WTC11 (cell line): ENCODE measurements at regions not wholly inside any gene's neighbourhood (a gene's known extent, or its start where the extent isn't known, plus 50 kb on each side); places are given as distances from the start of the nearest gene placed in this dataset.
A peak's percentile ranks its signal among the peaks of the same experiment; 100 is the strongest.

Experiments
- ATAC-seq: fragments of 200-7000 bp; cut with Tn5 transposase; 2 replicates; pipeline ENCODE4 v1.10.0; 2021; ENCODE audit warnings: mild to moderate bottlenecking, moderate library complexity
- CTCF ChIA-PET: fragments of 300-600 bp; sonication (Branson Sonifier 250); formaldehyde crosslinking; loops from one replicate; lab custom pipeline; 2021; ENCODE audit warnings: antibody characterized with exemption; lab: Charles Lee
- POLR2A ChIA-PET: fragments of 350-600 bp; sonication (Branson Sonifier 250); formaldehyde crosslinking; loops from one replicate; lab custom pipeline; 2021; ENCODE audit warnings: antibody characterized with exemption; lab: Charles Lee
- DNase-seq: peaks from one replicate; pipeline ENCODE4 v3.0.0; 2021; ENCODE audit warnings: low spot score
- H3K27ac Mint-ChIP-seq: 2 replicates; pipeline ENCODE4 v1.8.0; 2021; ENCODE audit warnings: mixed read lengths
- H3K27me3 Mint-ChIP-seq: 2 replicates; pipeline ENCODE4 v1.8.0; 2021; ENCODE audit warnings: low read depth, mild to moderate bottlenecking, moderate library complexity, mixed read lengths
- H3K36me3 Mint-ChIP-seq: 2 replicates; pipeline ENCODE4 v1.8.0; 2021; ENCODE audit warnings: mixed read lengths
- H3K4me1 Mint-ChIP-seq: 2 replicates; pipeline ENCODE4 v1.8.0; 2022; ENCODE audit warnings: mixed read lengths
- H3K4me3 Mint-ChIP-seq: 2 replicates; pipeline ENCODE4 v1.8.0; 2021; ENCODE audit warnings: mild to moderate bottlenecking, moderate library complexity, mixed read lengths
- H3K9me3 Mint-ChIP-seq: 2 replicates; pipeline ENCODE4 v1.8.0; 2021; ENCODE audit warnings: mixed read lengths
- NFE2L1 ChIP-seq: sonication (generic); formaldehyde crosslinking; IDR thresholded peaks from 2 replicates; pipeline ENCODE4 v1.8.1; 2023; ENCODE audit warnings: missing genetic modification reagents
- NFYB ChIP-seq: sonication (generic); formaldehyde crosslinking; conservative IDR thresholded peaks from 2 replicates; pipeline ENCODE4 v1.8.0; 2022; ENCODE audit warnings: low read depth, missing genetic modification reagents
- NR1H2 ChIP-seq: sonication (generic); formaldehyde crosslinking; IDR thresholded peaks from 2 replicates; pipeline ENCODE4 v1.9.0; 2021; ENCODE audit warnings: mild to moderate bottlenecking, moderate library complexity, missing genetic modification reagents
- OVOL2 ChIP-seq: fragments of 250-450 bp; sonication (Bioruptor Pico); IDR thresholded peaks from 2 replicates; pipeline ENCODE4 v1.9.0; 2021; ENCODE audit warnings: mild to moderate bottlenecking, borderline replicate concordance
- SP1 ChIP-seq: sonication (generic); formaldehyde crosslinking; conservative IDR thresholded peaks from 2 replicates; pipeline ENCODE4 v1.8.1; 2022; ENCODE audit warnings: missing genetic modification reagents
- TEAD1 ChIP-seq: sonication (generic); formaldehyde crosslinking; IDR thresholded peaks from 2 replicates; pipeline ENCODE4 v1.8.0; 2022; ENCODE audit warnings: mild to moderate bottlenecking, missing genetic modification reagents
- ZNF317 ChIP-seq: sonication (generic); formaldehyde crosslinking; IDR thresholded peaks from 2 replicates; pipeline ENCODE4 v1.8.1; 2023; ENCODE audit warnings: low read depth, mild to moderate bottlenecking, moderate library complexity, missing genetic modification reagents, borderline replicate concordance
- TF ChIP-seq, protein P1 (sequence below): sonication (generic); formaldehyde crosslinking; IDR thresholded peaks from 2 replicates; pipeline ENCODE4 v1.8.1; 2023; ENCODE audit warnings: mild to moderate bottlenecking, missing genetic modification reagents, moderate library complexity
- TF ChIP-seq, protein P2 (sequence below): sonication (generic); formaldehyde crosslinking; IDR thresholded peaks from 2 replicates; pipeline ENCODE4 v1.8.1; 2022; ENCODE audit warnings: missing genetic modification reagents, borderline replicate concordance
- TF ChIP-seq, protein P3 (sequence below): fragments of 250-450 bp; sonication (Bioruptor Pico); IDR thresholded peaks from 2 replicates; pipeline ENCODE4 v1.8.0; 2021; ENCODE audit warnings: mild to moderate bottlenecking
- TF ChIP-seq, protein P4 (sequence below): sonication (generic); formaldehyde crosslinking; conservative IDR thresholded peaks from 2 replicates; pipeline ENCODE4 v1.8.1; 2022; ENCODE audit warnings: mild to moderate bottlenecking, missing genetic modification reagents
- TF ChIP-seq, protein P5 (sequence below): sonication (generic); formaldehyde crosslinking; IDR thresholded peaks from 2 replicates; pipeline ENCODE4 v1.8.1; 2022; ENCODE audit warnings: low read depth, missing genetic modification reagents, borderline replicate concordance
- TF ChIP-seq, protein P6 (sequence below): sonication (generic); formaldehyde crosslinking; IDR thresholded peaks from 2 replicates; pipeline ENCODE4 v1.8.0; 2023; ENCODE audit warnings: missing genetic modification reagents, mild to moderate bottlenecking, borderline replicate concordance
- TF ChIP-seq, protein P7 (sequence below): sonication (generic); formaldehyde crosslinking; IDR thresholded peaks from 2 replicates; pipeline ENCODE4 v1.8.1; 2023; ENCODE audit warnings: mild to moderate bottlenecking, missing genetic modification reagents

DNA sequence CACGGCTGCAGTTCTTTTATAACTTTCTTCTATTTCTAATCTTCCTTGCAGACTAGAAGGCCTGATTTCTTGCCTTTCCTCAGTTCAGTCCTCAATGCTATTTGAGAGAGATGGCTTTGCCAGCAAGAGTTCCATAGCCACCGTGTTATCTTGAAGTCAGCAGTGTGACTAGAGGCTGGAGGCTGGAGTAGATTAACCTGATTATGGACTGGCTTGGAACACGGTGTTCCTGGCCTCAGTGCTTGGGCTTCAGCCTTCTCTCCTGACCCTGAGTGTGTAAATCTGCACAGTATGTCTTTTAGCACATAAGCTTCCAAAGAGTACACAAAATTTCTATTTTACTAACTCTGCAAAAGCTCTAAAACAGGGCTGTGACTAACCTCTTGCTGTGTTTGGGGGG lies 61.4 kb downstream of the CCDC54 start:
- H3K4me3 Mint-ChIP-seq, result no peak overlapping the region
- DNase-seq, result no peak
- peaks cover 5% of the 10 kb centered on the region for H3K27me3 Mint-ChIP-seq
- H3K36me3 Mint-ChIP-seq, result no peaks in the 10 kb centered on the region
- POLR2A ChIA-PET, result no interaction called here
- H3K4me1 Mint-ChIP-seq, result peaks cover 6% of the 10 kb centered on the region
- no peak for TF ChIP-seq NR1H2 (CRISPR knock-in tag)
- TF ChIP-seq, protein P1, sequence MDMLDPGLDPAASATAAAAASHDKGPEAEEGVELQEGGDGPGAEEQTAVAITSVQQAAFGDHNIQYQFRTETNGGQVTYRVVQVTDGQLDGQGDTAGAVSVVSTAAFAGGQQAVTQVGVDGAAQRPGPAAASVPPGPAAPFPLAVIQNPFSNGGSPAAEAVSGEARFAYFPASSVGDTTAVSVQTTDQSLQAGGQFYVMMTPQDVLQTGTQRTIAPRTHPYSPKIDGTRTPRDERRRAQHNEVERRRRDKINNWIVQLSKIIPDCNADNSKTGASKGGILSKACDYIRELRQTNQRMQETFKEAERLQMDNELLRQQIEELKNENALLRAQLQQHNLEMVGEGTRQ (CRISPR knock-in tag), result no peak
- no peak for TF ChIP-seq OVOL2 (CRISPR knock-in tag)
- H3K9me3 Mint-ChIP-seq, result no peaks in the 10 kb centered on the region
- H3K27ac Mint-ChIP-seq, result no peak overlapping the region
- no peak for ATAC-seq
- CTCF ChIA-PET, result interaction anchor here (1.3 kb wide), 1 partner anchor 17 kb away, joined by 3 read pairs; no protein-coding TSS in a partner anchor

DNA sequence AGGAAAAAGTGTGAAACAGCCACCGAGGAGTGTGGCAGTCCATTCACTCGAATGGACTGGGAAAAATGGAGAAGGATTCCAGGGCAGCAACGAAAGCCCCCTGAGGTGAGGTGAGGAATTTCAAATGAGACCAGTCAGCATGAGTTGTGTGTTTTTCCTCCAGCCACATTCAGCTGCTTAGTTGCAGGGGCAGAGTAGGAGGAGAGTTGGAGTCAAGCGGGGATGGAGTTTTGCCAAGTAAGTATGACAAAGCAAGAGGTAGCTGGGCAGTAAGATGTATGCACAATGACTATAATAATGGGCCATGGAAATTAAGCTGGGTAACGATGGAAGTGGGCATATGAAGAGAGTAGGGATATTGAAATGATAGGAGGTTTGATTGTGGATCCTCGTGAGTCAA lies 64.4 kb downstream of the CCDC54 start:
- CTCF ChIA-PET, result interaction anchor here (0.7 to 1.8 kb wide), 3 partner anchors 11 to 20 kb away, joined by 4 to 10 read pairs (median 9); no protein-coding TSS in a partner anchor
- Mint-ChIP-seq H3K27me3 (no peaks in the 10 kb centered on the region), H3K4me1 (peaks cover 6% of the 10 kb centered on the region), H3K36me3 (no peaks in the 10 kb centered on the region), H3K27ac (no peak overlapping the region), H3K9me3 (no peaks in the 10 kb centered on the region), H3K4me3 (no peak overlapping the region)
- ATAC-seq (peak; percentile 93), DNase-seq (peak; percentile 18)
- POLR2A ChIA-PET, result interaction anchor here (0.5 kb wide), 1 partner anchor 249 kb away, joined by 6 read pairs; no protein-coding TSS in a partner anchor
- TF ChIP-seq, protein P2, sequence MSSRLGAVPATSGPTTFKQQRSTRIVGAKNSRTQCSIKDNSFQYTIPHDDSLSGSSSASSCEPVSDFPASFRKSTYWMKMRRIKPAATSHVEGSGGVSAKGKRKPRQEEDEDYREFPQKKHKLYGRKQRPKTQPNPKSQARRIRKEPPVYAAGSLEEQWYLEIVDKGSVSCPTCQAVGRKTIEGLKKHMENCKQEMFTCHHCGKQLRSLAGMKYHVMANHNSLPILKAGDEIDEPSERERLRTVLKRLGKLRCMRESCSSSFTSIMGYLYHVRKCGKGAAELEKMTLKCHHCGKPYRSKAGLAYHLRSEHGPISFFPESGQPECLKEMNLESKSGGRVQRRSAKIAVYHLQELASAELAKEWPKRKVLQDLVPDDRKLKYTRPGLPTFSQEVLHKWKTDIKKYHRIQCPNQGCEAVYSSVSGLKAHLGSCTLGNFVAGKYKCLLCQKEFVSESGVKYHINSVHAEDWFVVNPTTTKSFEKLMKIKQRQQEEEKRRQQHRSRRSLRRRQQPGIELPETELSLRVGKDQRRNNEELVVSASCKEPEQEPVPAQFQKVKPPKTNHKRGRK, result no peak
- TF ChIP-seq ZNF317 (CRISPR knock-in tag), result peak; percentile 83
- 0 out of 2 replicates have a peak, but pooled peaks have one; percentile 63 for TF ChIP-seq NFE2L1 (CRISPR knock-in tag)

DNA sequence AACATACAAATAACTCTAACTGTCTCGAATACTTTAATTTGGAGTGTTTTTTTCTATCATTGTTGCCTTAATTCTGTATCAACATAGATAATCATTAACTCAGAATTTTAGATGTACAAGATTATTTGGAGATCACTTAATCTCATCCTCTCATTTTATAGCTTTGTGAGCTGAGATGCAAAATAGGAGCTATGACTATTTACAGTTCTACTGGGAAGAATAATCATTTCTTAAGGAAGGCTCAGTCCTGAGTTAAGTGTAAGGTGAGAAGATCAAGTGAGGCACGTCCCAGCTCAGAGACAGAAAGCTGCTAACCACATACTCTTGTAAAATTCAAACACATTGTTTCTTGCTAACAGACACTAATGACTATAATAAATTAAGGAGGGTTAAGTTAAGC lies 66.2 kb downstream of the CCDC54 start:
- TF ChIP-seq, protein P3, sequence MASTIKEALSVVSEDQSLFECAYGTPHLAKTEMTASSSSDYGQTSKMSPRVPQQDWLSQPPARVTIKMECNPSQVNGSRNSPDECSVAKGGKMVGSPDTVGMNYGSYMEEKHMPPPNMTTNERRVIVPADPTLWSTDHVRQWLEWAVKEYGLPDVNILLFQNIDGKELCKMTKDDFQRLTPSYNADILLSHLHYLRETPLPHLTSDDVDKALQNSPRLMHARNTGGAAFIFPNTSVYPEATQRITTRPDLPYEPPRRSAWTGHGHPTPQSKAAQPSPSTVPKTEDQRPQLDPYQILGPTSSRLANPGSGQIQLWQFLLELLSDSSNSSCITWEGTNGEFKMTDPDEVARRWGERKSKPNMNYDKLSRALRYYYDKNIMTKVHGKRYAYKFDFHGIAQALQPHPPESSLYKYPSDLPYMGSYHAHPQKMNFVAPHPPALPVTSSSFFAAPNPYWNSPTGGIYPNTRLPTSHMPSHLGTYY (CRISPR knock-in tag), result no peak
- TF ChIP-seq, protein P4, sequence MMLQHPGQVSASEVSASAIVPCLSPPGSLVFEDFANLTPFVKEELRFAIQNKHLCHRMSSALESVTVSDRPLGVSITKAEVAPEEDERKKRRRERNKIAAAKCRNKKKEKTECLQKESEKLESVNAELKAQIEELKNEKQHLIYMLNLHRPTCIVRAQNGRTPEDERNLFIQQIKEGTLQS, result no peak
- TF ChIP-seq TEAD1 (CRISPR knock-in tag), result no peak
- TF ChIP-seq, protein P5, sequence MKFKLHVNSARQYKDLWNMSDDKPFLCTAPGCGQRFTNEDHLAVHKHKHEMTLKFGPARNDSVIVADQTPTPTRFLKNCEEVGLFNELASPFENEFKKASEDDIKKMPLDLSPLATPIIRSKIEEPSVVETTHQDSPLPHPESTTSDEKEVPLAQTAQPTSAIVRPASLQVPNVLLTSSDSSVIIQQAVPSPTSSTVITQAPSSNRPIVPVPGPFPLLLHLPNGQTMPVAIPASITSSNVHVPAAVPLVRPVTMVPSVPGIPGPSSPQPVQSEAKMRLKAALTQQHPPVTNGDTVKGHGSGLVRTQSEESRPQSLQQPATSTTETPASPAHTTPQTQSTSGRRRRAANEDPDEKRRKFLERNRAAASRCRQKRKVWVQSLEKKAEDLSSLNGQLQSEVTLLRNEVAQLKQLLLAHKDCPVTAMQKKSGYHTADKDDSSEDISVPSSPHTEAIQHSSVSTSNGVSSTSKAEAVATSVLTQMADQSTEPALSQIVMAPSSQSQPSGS (CRISPR knock-in tag), result no peak
- no peak for TF ChIP-seq NFYB (CRISPR knock-in tag)
- TF ChIP-seq, protein P6, sequence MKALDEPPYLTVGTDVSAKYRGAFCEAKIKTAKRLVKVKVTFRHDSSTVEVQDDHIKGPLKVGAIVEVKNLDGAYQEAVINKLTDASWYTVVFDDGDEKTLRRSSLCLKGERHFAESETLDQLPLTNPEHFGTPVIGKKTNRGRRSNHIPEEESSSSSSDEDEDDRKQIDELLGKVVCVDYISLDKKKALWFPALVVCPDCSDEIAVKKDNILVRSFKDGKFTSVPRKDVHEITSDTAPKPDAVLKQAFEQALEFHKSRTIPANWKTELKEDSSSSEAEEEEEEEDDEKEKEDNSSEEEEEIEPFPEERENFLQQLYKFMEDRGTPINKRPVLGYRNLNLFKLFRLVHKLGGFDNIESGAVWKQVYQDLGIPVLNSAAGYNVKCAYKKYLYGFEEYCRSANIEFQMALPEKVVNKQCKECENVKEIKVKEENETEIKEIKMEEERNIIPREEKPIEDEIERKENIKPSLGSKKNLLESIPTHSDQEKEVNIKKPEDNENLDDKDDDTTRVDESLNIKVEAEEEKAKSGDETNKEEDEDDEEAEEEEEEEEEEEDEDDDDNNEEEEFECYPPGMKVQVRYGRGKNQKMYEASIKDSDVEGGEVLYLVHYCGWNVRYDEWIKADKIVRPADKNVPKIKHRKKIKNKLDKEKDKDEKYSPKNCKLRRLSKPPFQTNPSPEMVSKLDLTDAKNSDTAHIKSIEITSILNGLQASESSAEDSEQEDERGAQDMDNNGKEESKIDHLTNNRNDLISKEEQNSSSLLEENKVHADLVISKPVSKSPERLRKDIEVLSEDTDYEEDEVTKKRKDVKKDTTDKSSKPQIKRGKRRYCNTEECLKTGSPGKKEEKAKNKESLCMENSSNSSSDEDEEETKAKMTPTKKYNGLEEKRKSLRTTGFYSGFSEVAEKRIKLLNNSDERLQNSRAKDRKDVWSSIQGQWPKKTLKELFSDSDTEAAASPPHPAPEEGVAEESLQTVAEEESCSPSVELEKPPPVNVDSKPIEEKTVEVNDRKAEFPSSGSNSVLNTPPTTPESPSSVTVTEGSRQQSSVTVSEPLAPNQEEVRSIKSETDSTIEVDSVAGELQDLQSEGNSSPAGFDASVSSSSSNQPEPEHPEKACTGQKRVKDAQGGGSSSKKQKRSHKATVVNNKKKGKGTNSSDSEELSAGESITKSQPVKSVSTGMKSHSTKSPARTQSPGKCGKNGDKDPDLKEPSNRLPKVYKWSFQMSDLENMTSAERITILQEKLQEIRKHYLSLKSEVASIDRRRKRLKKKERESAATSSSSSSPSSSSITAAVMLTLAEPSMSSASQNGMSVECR, result no peak
- TF ChIP-seq SP1 (CRISPR knock-in tag), result no peak
- TF ChIP-seq, protein P7, sequence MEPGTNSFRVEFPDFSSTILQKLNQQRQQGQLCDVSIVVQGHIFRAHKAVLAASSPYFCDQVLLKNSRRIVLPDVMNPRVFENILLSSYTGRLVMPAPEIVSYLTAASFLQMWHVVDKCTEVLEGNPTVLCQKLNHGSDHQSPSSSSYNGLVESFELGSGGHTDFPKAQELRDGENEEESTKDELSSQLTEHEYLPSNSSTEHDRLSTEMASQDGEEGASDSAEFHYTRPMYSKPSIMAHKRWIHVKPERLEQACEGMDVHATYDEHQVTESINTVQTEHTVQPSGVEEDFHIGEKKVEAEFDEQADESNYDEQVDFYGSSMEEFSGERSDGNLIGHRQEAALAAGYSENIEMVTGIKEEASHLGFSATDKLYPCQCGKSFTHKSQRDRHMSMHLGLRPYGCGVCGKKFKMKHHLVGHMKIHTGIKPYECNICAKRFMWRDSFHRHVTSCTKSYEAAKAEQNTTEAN (CRISPR knock-in tag), result no peak
- DNase-seq, result no peak
- POLR2A ChIA-PET, result no interaction called here
- H3K4me1 Mint-ChIP-seq, result peaks cover 6% of the 10 kb centered on the region
- CTCF ChIA-PET, result interaction anchor here (1.9 kb wide), 1 partner anchor 14 kb away, joined by 7 read pairs; no protein-coding TSS in a partner anchor
- no peaks in the 10 kb centered on the region for H3K27me3 Mint-ChIP-seq
- no peak overlapping the region for H3K4me3 Mint-ChIP-seq
- no peaks in the 10 kb centered on the region for H3K36me3 Mint-ChIP-seq
- no peak for ATAC-seq
- H3K9me3 Mint-ChIP-seq, result no peaks in the 10 kb centered on the region
- H3K27ac Mint-ChIP-seq, result no peak overlapping the region
